IMR-90 (cell line): ENCODE measurements at regions not wholly inside any gene's neighbourhood (a gene's known extent, or its start where the extent isn't known, plus 50 kb on each side); places are given as distances from the start of the nearest gene placed in this dataset.

Experiments
- ATAC-seq: fragments of 200-7000 bp; cut with Tn5 transposase; 2 replicates; pipeline ENCODE4 v1.9.1; 2020; ENCODE audit warnings: low read depth, mild to moderate bottlenecking, moderate library complexity
- BruUV-seq: library from RNA; stranded (reverse); fragments of 400-500 nt; replicated peaks from 2 replicates; lab custom pipeline; 2021; lab: Mats Ljungman, UMichigan
- CTCF ChIA-PET: fragments of 300-600 bp; formaldehyde crosslinking; extraction: SDS; loops from one replicate; lab custom pipeline; 2021; ENCODE audit warnings: antibody characterized with exemption; lab: Yijun Ruan, JAX
- POLR2A ChIA-PET: fragments of 300-600 bp; sonication (Branson Sonifier 250); formaldehyde crosslinking; loops from one replicate; lab custom pipeline; 2022; ENCODE audit warnings: antibody characterized with exemption; ENCODE audit not compliant: unreplicated experiment; lab: Charles Lee
- DNase-seq: peaks from one replicate; pipeline ENCODE4 v3.0.0; 2013
- H2AFZ ChIP-seq: replicated peaks from 2 replicates; pipeline ENCODE3; 2013; ENCODE audit warnings: low read length, mild to moderate bottlenecking; ENCODE audit not compliant: poor library complexity
- H2AK5ac ChIP-seq: 2 replicates; pipeline ENCODE4 v1.6.1; 2013; ENCODE audit warnings: low read depth, low read length, inconsistent platforms
- H2AK9ac ChIP-seq: replicated peaks from 2 replicates; pipeline ENCODE3; 2013; ENCODE audit warnings: mild to moderate bottlenecking, low read depth, low read length, moderate library complexity; ENCODE audit not compliant: poor library complexity
- H2BK120ac ChIP-seq: 2 replicates; pipeline ENCODE4 v1.6.1; 2013; ENCODE audit warnings: low read depth, low read length, inconsistent platforms
- H2BK15ac ChIP-seq: 3 replicates; pipeline ENCODE4 v1.6.1; 2013; ENCODE audit warnings: low read depth, low read length, inconsistent platforms
- H2BK20ac ChIP-seq: 2 replicates; pipeline ENCODE4 v1.6.1; 2013; ENCODE audit warnings: low read depth, mild to moderate bottlenecking, inconsistent platforms, low read length, moderate library complexity
- H2BK5ac ChIP-seq: 2 replicates; pipeline ENCODE4 v1.6.1; 2013; ENCODE audit warnings: mild to moderate bottlenecking, low read depth, low read length, inconsistent platforms; ENCODE audit not compliant: poor library complexity, severe bottlenecking
- H3K14ac ChIP-seq: replicated peaks from 2 replicates; pipeline ENCODE4 v1.6.1; 2013; ENCODE audit warnings: low read depth, low read length, inconsistent platforms
- H3K18ac ChIP-seq: 2 replicates; pipeline ENCODE4 v1.6.1; 2013; ENCODE audit warnings: low read depth, low read length, control low read depth
- H3K23ac ChIP-seq: 2 replicates; pipeline ENCODE4 v1.6.1; 2013; ENCODE audit warnings: low read depth, low read length, inconsistent platforms
- H3K27ac ChIP-seq: 2 replicates; pipeline ENCODE4 v1.5.1; 2013; ENCODE audit warnings: mild to moderate bottlenecking, control low read depth, low read length; ENCODE audit not compliant: insufficient read depth
- H3K27me3 ChIP-seq: 2 replicates; pipeline ENCODE4 v1.6.1; 2013; ENCODE audit warnings: low read length; ENCODE audit not compliant: control insufficient read depth, insufficient read depth
- H3K36me3 ChIP-seq: 2 replicates; pipeline ENCODE4 v1.6.1; 2013; ENCODE audit warnings: low read length, mixed read lengths; ENCODE audit not compliant: control insufficient read depth, insufficient read depth
- H3K4ac ChIP-seq: 2 replicates; pipeline ENCODE4 v1.6.1; 2013; ENCODE audit warnings: low read depth, low read length, inconsistent platforms
- H3K4me1 ChIP-seq: 2 replicates; pipeline ENCODE4 v1.6.1; 2013; ENCODE audit warnings: low read length, mixed read lengths; ENCODE audit not compliant: control insufficient read depth, insufficient read depth
- H3K4me2 ChIP-seq: 2 replicates; pipeline ENCODE4 v1.6.1; 2013; ENCODE audit warnings: low read depth, mild to moderate bottlenecking, control low read depth, low read length, moderate library complexity
- H3K4me3 ChIP-seq: 2 replicates; pipeline ENCODE4 v1.5.1; 2013; ENCODE audit warnings: low read depth, mild to moderate bottlenecking, control low read depth, low read length, moderate library complexity; ENCODE audit not compliant: insufficient read depth
- H3K56ac ChIP-seq: 2 replicates; pipeline ENCODE4 v1.6.1; 2013; ENCODE audit warnings: low read length, inconsistent platforms; ENCODE audit not compliant: insufficient read depth; ENCODE audit errors: extremely low read depth
- H3K79me1 ChIP-seq, 2 experiments: 2 replicates each; pipeline ENCODE4 v1.6.1; 2013; ENCODE audit warnings: low read length in 2 of 2, inconsistent platforms in 1 of 2, low read depth in 1 of 2
- H3K9ac ChIP-seq: 2 replicates; pipeline ENCODE4 v1.6.1; 2013; ENCODE audit warnings: low read depth, low read length, control low read depth
- H3K9me1 ChIP-seq: 2 replicates; pipeline ENCODE4 v1.6.1; 2013; ENCODE audit warnings: low read length, inconsistent platforms; ENCODE audit not compliant: insufficient read depth
- H3K9me3 ChIP-seq: 2 replicates; pipeline ENCODE4 v1.6.1; 2013; ENCODE audit warnings: low read length; ENCODE audit not compliant: control insufficient read depth, insufficient read depth
- H4K20me1 ChIP-seq: 2 replicates; pipeline ENCODE4 v1.6.1; 2013; ENCODE audit warnings: low read length, inconsistent platforms; ENCODE audit not compliant: insufficient read depth
- H4K5ac ChIP-seq: 2 replicates; pipeline ENCODE4 v1.6.1; 2013; ENCODE audit warnings: mild to moderate bottlenecking, low read depth, low read length, control low read depth
- H4K8ac ChIP-seq, 2 experiments: 2 replicates each; pipeline ENCODE4 v1.6.1; 2013; ENCODE audit warnings: low read depth in 2 of 2, low read length in 2 of 2, control low read depth in 1 of 2, inconsistent platforms in 1 of 2
- H4K91ac ChIP-seq: 2 replicates; pipeline ENCODE4 v1.6.1; 2013; ENCODE audit warnings: low read depth, low read length, inconsistent platforms; ENCODE audit not compliant: insufficient read depth
- CHD1 ChIP-seq: IDR thresholded peaks from 2 replicates; pipeline ENCODE4 v1.6.1; 2012; ENCODE audit warnings: low read depth, low read length, improper control_type of control experiment
- WGBS, 2 experiments: methylation state at CpG; one replicate each; pipeline versions ENCODE4 v1.1.5 to v1.1.7; 2013; ENCODE audit warnings: missing lambda C conversion rate in 2 of 2; ENCODE audit not compliant: insufficient read length in 1 of 2; ENCODE audit errors: extremely low coverage in 2 of 2; 5-methylcytosine and 5-hydroxymethylcytosine counted together
- dilution Hi-C: fragments of 300-500 bp; cut with HindIII; formaldehyde crosslinking; loops from one replicate; pipeline ENCODE4 v1.14.3; 2018; ENCODE audit warnings: low sequenced_read_pairs; ENCODE audit not compliant: unreplicated experiment
- in situ Hi-C: fragments of 300-500 bp; cut with MboI; formaldehyde crosslinking; loops from 3 replicates; pipeline ENCODE4 v1.14.3; 2019; ENCODE audit warnings: low sequenced_read_pairs, inconsistent platforms, mixed read lengths
- intact Hi-C: fragments of 100-400 bp; cut with micrococcal nuclease; formaldehyde crosslinking; loops from 2 replicates; pipeline ENCODE4 v1.10.0; 2022

- H3K9me1 ChIP-seq: no peaks in the 10 kb centered on the region
- H3K36me3 ChIP-seq: no peaks in the 10 kb centered on the region
- WGBS, 2 experiments: no CpG with 5 or more reads among the region's 1 CpG
- ChIA-PET CTCF (no interaction called here), POLR2A (no interaction called here)
- H3K14ac ChIP-seq: no peak overlapping the region
- no peaks in the 10 kb centered on the region for H3K9me3 ChIP-seq
- no peak overlapping the region for H3K23ac ChIP-seq
- no peak overlapping the region for H2AK9ac ChIP-seq
- ATAC-seq (no peak), DNase-seq (no peak)
- H3K4me2 ChIP-seq: no peak overlapping the region
- no peak overlapping the region for H3K27ac ChIP-seq
- H3K27me3 ChIP-seq: no peaks in the 10 kb centered on the region
- no peaks in the 10 kb centered on the region for H3K79me1 ChIP-seq
- no peak overlapping the region for H2AFZ ChIP-seq
- no peak overlapping the region for H4K5ac ChIP-seq
- H2BK5ac ChIP-seq: no peak overlapping the region
- H3K4me1 ChIP-seq: no peaks in the 10 kb centered on the region
- no peak overlapping the region for H4K91ac ChIP-seq
- no peak overlapping the region for H2BK120ac ChIP-seq
- intact Hi-C loops (no loop called here), dilution Hi-C loops (no loop called here), in situ Hi-C loops (no loop called here)
- no peak overlapping the region for H3K4ac ChIP-seq
- no peak overlapping the region for H3K56ac ChIP-seq
- H2BK15ac ChIP-seq: no peak overlapping the region
- no peak overlapping the region for H2AK5ac ChIP-seq
- TF ChIP-seq CHD1: no peak
- no peak overlapping the region for H3K4me3 ChIP-seq
- H3K9ac ChIP-seq: no peak overlapping the region
- BruUV-seq: no TSS peak
- no peak overlapping the region for H2BK20ac ChIP-seq
- H4K20me1 ChIP-seq: no peaks in the 10 kb centered on the region
- no peak overlapping the region for H4K8ac ChIP-seq
- H3K18ac ChIP-seq: no peak overlapping the region
Measured at GRCh38 chr3:144229330-144229729, 257.7 kb downstream of the DIPK2A start.
